H1 (cell line): ENCODE measurements at regions not wholly inside any gene's neighbourhood (a gene's known extent, or its start where the extent isn't known, plus 50 kb on each side); places are given as distances from the start of the nearest gene placed in this dataset.

Experiments
- CTCF ChIA-PET: fragments of 300-600 bp; sonication (Branson Sonifier 250); formaldehyde crosslinking; loops from one replicate; lab custom pipeline; 2021; ENCODE audit not compliant: partially characterized antibody; lab: Charles Lee
- POLR2A ChIA-PET: fragments of 300-600 bp; sonication (Branson Sonifier 250); formaldehyde crosslinking; loops from one replicate; lab custom pipeline; 2021; ENCODE audit warnings: inconsistent platforms; ENCODE audit not compliant: partially characterized antibody; lab: Charles Lee
- DNase-seq, 2 experiments: peaks; one replicate each; pipeline versions ENCODE4 v3.0.0 to v3.0.0-alpha.2; 2010 to 2022; ENCODE audit warnings: low spot score in 2 of 2, low read depth in 1 of 2, mixed read lengths in 1 of 2
- FAIRE-seq: peaks from 2 replicates; lab custom pipeline; 2011; peaks lifted over from hg19 to GRCh38; lab: Jason Lieb, UNC
- H2AFZ ChIP-seq: 2 replicates; pipeline ENCODE4 v1.8.1; 2012; ENCODE audit warnings: low read length, inconsistent platforms
- H2AK5ac ChIP-seq: 2 replicates; pipeline ENCODE4 v1.6.1; 2013; ENCODE audit warnings: low read depth, low read length
- H2BK120ac ChIP-seq: replicated peaks from 2 replicates; pipeline ENCODE3; 2013; ENCODE audit warnings: low read depth, low read length, inconsistent platforms
- H2BK12ac ChIP-seq: 2 replicates; pipeline ENCODE4 v1.6.1; 2013; ENCODE audit warnings: low read depth, low read length
- H2BK15ac ChIP-seq: 2 replicates; pipeline ENCODE4 v1.6.1; 2013; ENCODE audit warnings: low read length
- H2BK20ac ChIP-seq: 2 replicates; pipeline ENCODE4 v1.6.1; 2013; ENCODE audit warnings: low read length
- H2BK5ac ChIP-seq: 2 replicates; pipeline ENCODE4 v1.6.1; 2013; ENCODE audit warnings: low read depth, low read length
- H3K14ac ChIP-seq: 2 replicates; pipeline ENCODE4 v1.6.1; 2013; ENCODE audit warnings: inconsistent platforms; ENCODE audit not compliant: insufficient read length
- H3K18ac ChIP-seq: 2 replicates; pipeline ENCODE4 v1.6.1; 2013; ENCODE audit warnings: low read length; ENCODE audit errors: extremely low read depth
- H3K23ac ChIP-seq: 2 replicates; pipeline ENCODE4 v1.6.1; 2013; ENCODE audit warnings: inconsistent platforms; ENCODE audit not compliant: insufficient read length
- H3K23me2 ChIP-seq: 2 replicates; pipeline ENCODE4 v1.6.1; 2013; ENCODE audit warnings: low read depth, low read length
- H3K27ac ChIP-seq: 2 replicates; pipeline ENCODE4 v1.6.1; 2011; ENCODE audit warnings: low read depth, low read length, inconsistent platforms
- H3K27me3 ChIP-seq, 4 experiments: replicated peaks in 1 of 4; 1 replicate in 1 of 4; 2 replicates in 3 of 4; pipeline versions ENCODE4 v1.6.1 to v1.8.1; 2011 to 2013; ENCODE audit warnings: low read length in 3 of 4, mild to moderate bottlenecking in 3 of 4, inconsistent platforms in 2 of 4, mixed read lengths in 2 of 4, moderate library complexity in 1 of 4; ENCODE audit not compliant: control insufficient read depth in 3 of 4, insufficient read depth in 3 of 4; ENCODE audit errors: extremely low read depth in 1 of 4
- H3K36me3 ChIP-seq, 4 experiments: 2 replicates each; pipeline versions ENCODE4 v1.6.1 to v1.8.1; 2011 to 2013; ENCODE audit warnings: mild to moderate bottlenecking in 4 of 4, low read length in 3 of 4, moderate library complexity in 2 of 4, control low read depth in 1 of 4, inconsistent platforms in 1 of 4; ENCODE audit not compliant: insufficient read depth in 4 of 4, control insufficient read depth in 2 of 4
- H3K4ac ChIP-seq: replicated peaks from 2 replicates; pipeline ENCODE3; 2013; ENCODE audit warnings: low read length, low read depth, mixed read lengths, inconsistent platforms; ENCODE audit not compliant: insufficient read length
- H3K4me1 ChIP-seq, 4 experiments: replicated peaks in 1 of 4; 1 replicate in 1 of 4; 2 replicates in 3 of 4; pipeline versions ENCODE4 v1.6.1 to v1.8.1; 2011 to 2013; ENCODE audit warnings: low read length in 3 of 4, inconsistent platforms in 2 of 4, mixed read lengths in 1 of 4; ENCODE audit not compliant: insufficient read depth in 4 of 4, control insufficient read depth in 3 of 4
- H3K4me2 ChIP-seq, 2 experiments: 2 replicates each; pipeline versions ENCODE4 v1.6.1 to v1.8.1; 2011 to 2013; ENCODE audit warnings: low read depth in 2 of 2, low read length in 2 of 2, control low read depth in 1 of 2, inconsistent platforms in 1 of 2, mild to moderate bottlenecking in 1 of 2; ENCODE audit not compliant: insufficient read depth in 1 of 2
- H3K4me3 ChIP-seq, 4 experiments: fragments of 200-600, 300-600 bp in 1 of 4; sonication (generic), shearing (Covaris generic), sonication (Bioruptor Twin) in 1 of 4; 2 replicates each; pipeline versions ENCODE4 v1.5.1 to v1.8.1; 2011 to 2016; ENCODE audit warnings: low read length in 4 of 4, low read depth in 3 of 4, control low read depth in 2 of 4, inconsistent platforms in 2 of 4, mild to moderate bottlenecking in 2 of 4, mixed read lengths in 1 of 4, moderate library complexity in 1 of 4; ENCODE audit not compliant: insufficient read depth in 2 of 4; ENCODE audit errors: extremely low read depth in 1 of 4
- H3K56ac ChIP-seq: replicated peaks from 2 replicates; pipeline ENCODE3; 2013; ENCODE audit warnings: low read depth, mild to moderate bottlenecking, mixed read lengths, low read length, inconsistent platforms; ENCODE audit not compliant: insufficient read length
- H3K79me1 ChIP-seq: 2 replicates; pipeline ENCODE4 v1.6.1; 2013; ENCODE audit warnings: low read depth, low read length, control low read depth
- H3K79me2 ChIP-seq, 2 experiments: 2 replicates each; pipeline versions ENCODE4 v1.6.1 to v1.8.1; 2012 to 2013; ENCODE audit warnings: low read length in 2 of 2, mild to moderate bottlenecking in 2 of 2, inconsistent platforms in 1 of 2; ENCODE audit not compliant: insufficient read depth in 2 of 2, control insufficient read depth in 1 of 2
- H3K9ac ChIP-seq, 4 experiments: replicated peaks in 1 of 4; 1 replicate in 1 of 4; 2 replicates in 3 of 4; pipeline versions ENCODE4 v1.6.1 to v1.8.1; 2011 to 2013; ENCODE audit warnings: low read depth in 3 of 4, low read length in 3 of 4, control low read depth in 2 of 4, mild to moderate bottlenecking in 2 of 4, moderate library complexity in 2 of 4, inconsistent platforms in 1 of 4; ENCODE audit errors: extremely low read depth in 1 of 4
- H3K9me3 ChIP-seq, 2 experiments: 2 replicates each; pipeline versions ENCODE4 v1.6.1 to v1.8.1; 2012 to 2013; ENCODE audit warnings: mild to moderate bottlenecking in 2 of 2, moderate library complexity in 2 of 2, control low read depth in 1 of 2, inconsistent platforms in 1 of 2, low read depth in 1 of 2, low read length in 1 of 2, mixed read lengths in 1 of 2; ENCODE audit not compliant: insufficient read depth in 2 of 2
- H4K20me1 ChIP-seq, 2 experiments: replicated peaks in 1 of 2; 2 replicates each; pipeline versions ENCODE3 to v1.8.1; 2011 to 2013; ENCODE audit warnings: inconsistent platforms in 2 of 2, low read length in 2 of 2, mild to moderate bottlenecking in 1 of 2; ENCODE audit not compliant: insufficient read depth in 2 of 2, control insufficient read depth in 1 of 2
- H4K5ac ChIP-seq: 2 replicates; pipeline ENCODE4 v1.6.1; 2013; ENCODE audit warnings: low read length, low read depth, mixed read lengths, inconsistent platforms; ENCODE audit not compliant: insufficient read length
- H4K8ac ChIP-seq: 2 replicates; pipeline ENCODE4 v1.8.0; 2013; ENCODE audit warnings: mild to moderate bottlenecking, moderate library complexity, low read length, inconsistent platforms; ENCODE audit not compliant: insufficient read depth; ENCODE audit errors: extremely low read depth
- H4K91ac ChIP-seq: replicated peaks from 2 replicates; pipeline ENCODE3; 2013; ENCODE audit warnings: low read length, mixed read lengths, inconsistent platforms; ENCODE audit not compliant: insufficient read length
- BACH1 ChIP-seq: IDR thresholded peaks from 2 replicates; pipeline ENCODE4 v1.6.1; 2012; ENCODE audit warnings: low read length, improper control_type of control experiment
- CEBPB ChIP-seq: IDR thresholded peaks from 2 replicates; pipeline ENCODE4 v1.6.1; 2012; ENCODE audit warnings: low read depth, low read length
- CREB1 ChIP-seq: IDR thresholded peaks from 2 replicates; pipeline ENCODE4 v1.6.1; 2012; ENCODE audit warnings: inconsistent platforms
- KDM4A ChIP-seq: IDR thresholded peaks from one replicate; pipeline ENCODE4 v1.7.1; 2012; ENCODE audit warnings: low read depth, mild to moderate bottlenecking, moderate library complexity, low read length, inconsistent platforms; ENCODE audit not compliant: severe bottlenecking
- RXRA ChIP-seq: IDR thresholded peaks from 2 replicates; pipeline ENCODE4 v1.6.1; 2011; ENCODE audit warnings: low read depth, mild to moderate bottlenecking, low read length, moderate library complexity; ENCODE audit not compliant: insufficient read depth
- SIN3A ChIP-seq, 2 experiments: IDR thresholded peaks in 1 of 2; conservative IDR thresholded peaks in 1 of 2; 2 replicates each; pipeline ENCODE4 v1.6.1; 2011 to 2012; ENCODE audit warnings: low read length in 2 of 2, improper control_type of control experiment in 1 of 2, low read depth in 1 of 2, mild to moderate bottlenecking in 1 of 2
- TAF1 ChIP-seq: IDR thresholded peaks from 2 replicates; pipeline ENCODE4 v1.6.1; 2011; ENCODE audit warnings: mild to moderate bottlenecking, low read depth, low read length
- WGBS, 2 experiments: shearing (Covaris generic) in 1 of 2; methylation state at CpG; one replicate each; pipeline versions ENCODE4 v1.1.6 to v1.1.7; 2013 to 2015; ENCODE audit warnings: low lambda C conversion rate in 2 of 2, mixed read lengths in 2 of 2, inconsistent platforms in 1 of 2, low coverage in 1 of 2, missing lambda C conversion rate in 1 of 2; ENCODE audit not compliant: insufficient replicate concordance in 2 of 2, insufficient coverage in 1 of 2, insufficient read length in 1 of 2; ENCODE audit errors: extremely low coverage in 1 of 2, missing lambda C conversion rate in 1 of 2; 5-methylcytosine and 5-hydroxymethylcytosine counted together

GRCh38 chrX:25079020-25079419 lies 63.3 kb upstream of the ARX start:
- no peak overlapping the region for H3K27ac ChIP-seq
- POLR2A ChIA-PET, result no interaction called here
- DNase-seq (no peak), FAIRE-seq (no peak)
- WGBS, 2 experiments, result 93% methylated on average over 2 of the region's 3 CpGs; no CpG with 5 or more reads in 1 of the 2 experiments
- no peaks in the 10 kb centered on the region for H3K23me2 ChIP-seq
- H2BK12ac ChIP-seq, result no peak overlapping the region
- H3K79me1 ChIP-seq, result no peaks in the 10 kb centered on the region
- no peak overlapping the region for H4K8ac ChIP-seq
- H2BK120ac ChIP-seq, result no peak overlapping the region
- H4K5ac ChIP-seq, result no peak overlapping the region
- H3K4ac ChIP-seq, result no peak overlapping the region
- H3K27me3 ChIP-seq, result no peaks in the 10 kb centered on the region
- no peaks in the 10 kb centered on the region for H3K79me2 ChIP-seq
- H2BK5ac ChIP-seq, result no peak overlapping the region
- H3K4me2 ChIP-seq, result no peak overlapping the region
- CTCF ChIA-PET, result interaction anchor here (0.7 to 3.8 kb wide), 4 partner anchors 11 to 65 kb away, joined by 3 to 15 read pairs (median 3); no protein-coding TSS in a partner anchor
- H3K36me3 ChIP-seq, result no peaks in the 10 kb centered on the region
- no peak overlapping the region for H2AFZ ChIP-seq
- no peak overlapping the region for H2BK20ac ChIP-seq
- no peaks in the 10 kb centered on the region for H4K20me1 ChIP-seq
- H3K56ac ChIP-seq, result no peak overlapping the region
- no peak overlapping the region for H4K91ac ChIP-seq
- H3K9ac ChIP-seq, result no peak overlapping the region
- H3K18ac ChIP-seq, result no peak overlapping the region
- TF ChIP-seq CEBPB, result no peak
- TF ChIP-seq TAF1, result no peak
- TF ChIP-seq CREB1, result no peak
- no peak for TF ChIP-seq KDM4A
- no peak for TF ChIP-seq BACH1
- TF ChIP-seq SIN3A (conservative IDR thresholded peaks at IDR 0.05 in 1 of 2, IDR thresholded peaks at IDR 0.05 in 1 of 2; ENCODE audit: low read depth in 1 of 2, low read length in 2 of 2), result no peak
- no peak for TF ChIP-seq RXRA
- no peak overlapping the region for H3K14ac ChIP-seq
- H3K23ac ChIP-seq, result no peak overlapping the region
- H2BK15ac ChIP-seq, result no peak overlapping the region
- no peaks in the 10 kb centered on the region for H3K4me1 ChIP-seq
- no peak overlapping the region for H3K4me3 ChIP-seq
- no peaks in the 10 kb centered on the region for H3K9me3 ChIP-seq
- H2AK5ac ChIP-seq, result no peak overlapping the region
